ENCODE measurements at regions not wholly inside any gene's neighbourhood (a gene's known extent, or its start where the extent isn't known, plus 50 kb on each side); places are given as distances from the start of the nearest gene placed in this dataset.

DNA sequence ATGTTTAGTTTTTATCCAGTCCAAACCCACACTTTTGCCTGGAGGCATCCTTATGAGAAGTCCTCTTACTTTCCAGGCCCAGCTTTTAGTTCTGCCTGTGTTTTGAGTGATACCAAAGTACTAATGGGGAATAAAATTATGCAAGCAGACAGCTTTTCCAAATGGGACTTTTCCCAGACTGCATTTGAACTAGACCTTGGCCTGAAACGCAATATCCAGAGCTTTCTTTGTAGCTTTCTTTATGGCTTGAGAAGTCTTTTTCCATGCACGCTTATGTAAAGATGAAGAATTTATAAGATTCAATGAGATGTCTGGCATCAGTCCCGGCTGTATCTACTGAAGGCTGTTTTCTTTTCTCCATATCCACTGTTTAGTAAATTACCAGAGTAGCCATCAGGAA, 236.6 kb upstream of the RAB4A start:
- in situ Hi-C loops (cut with MboI; ENCODE audit: low pct_ligation_motif_present in 1 of 4, low pct_unique_long_range_greater_than_20kb in 1 of 4, low sequenced_read_pairs in 3 of 4): no loop called here
- DNase-seq: no peak
- H3K27me3 ChIP-seq: no peaks in the 10 kb centered on the region
- H3K4me1 ChIP-seq: no peaks in the 10 kb centered on the region
- no peak overlapping the region for H3K4me3 ChIP-seq
- 70 to 71% methylated on average over 3 of the region's 3 CpGs for WGBS, 2 donors (ENCODE audit: low coverage in 1 of 2)
- intact Hi-C loops (cut with DNase I; ENCODE audit: low total_unique reads): no loop called here
- TF ChIP-seq POLR2AphosphoS5 (IDR thresholded peaks at IDR 0.05) (no peak), EP300 (IDR thresholded peaks at IDR 0.05; ENCODE audit: low read depth) (no peak), POLR2A (IDR thresholded peaks at IDR 0.05) (no peak)
- TF ChIP-seq, protein P1, sequence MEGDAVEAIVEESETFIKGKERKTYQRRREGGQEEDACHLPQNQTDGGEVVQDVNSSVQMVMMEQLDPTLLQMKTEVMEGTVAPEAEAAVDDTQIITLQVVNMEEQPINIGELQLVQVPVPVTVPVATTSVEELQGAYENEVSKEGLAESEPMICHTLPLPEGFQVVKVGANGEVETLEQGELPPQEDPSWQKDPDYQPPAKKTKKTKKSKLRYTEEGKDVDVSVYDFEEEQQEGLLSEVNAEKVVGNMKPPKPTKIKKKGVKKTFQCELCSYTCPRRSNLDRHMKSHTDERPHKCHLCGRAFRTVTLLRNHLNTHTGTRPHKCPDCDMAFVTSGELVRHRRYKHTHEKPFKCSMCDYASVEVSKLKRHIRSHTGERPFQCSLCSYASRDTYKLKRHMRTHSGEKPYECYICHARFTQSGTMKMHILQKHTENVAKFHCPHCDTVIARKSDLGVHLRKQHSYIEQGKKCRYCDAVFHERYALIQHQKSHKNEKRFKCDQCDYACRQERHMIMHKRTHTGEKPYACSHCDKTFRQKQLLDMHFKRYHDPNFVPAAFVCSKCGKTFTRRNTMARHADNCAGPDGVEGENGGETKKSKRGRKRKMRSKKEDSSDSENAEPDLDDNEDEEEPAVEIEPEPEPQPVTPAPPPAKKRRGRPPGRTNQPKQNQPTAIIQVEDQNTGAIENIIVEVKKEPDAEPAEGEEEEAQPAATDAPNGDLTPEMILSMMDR (IDR thresholded peaks at IDR 0.05): no peak
- no peaks in the 10 kb centered on the region for H3K9me3 ChIP-seq
- no peaks in the 10 kb centered on the region for H3K36me3 ChIP-seq
- no peak overlapping the region for H3K27ac ChIP-seq

DNA sequence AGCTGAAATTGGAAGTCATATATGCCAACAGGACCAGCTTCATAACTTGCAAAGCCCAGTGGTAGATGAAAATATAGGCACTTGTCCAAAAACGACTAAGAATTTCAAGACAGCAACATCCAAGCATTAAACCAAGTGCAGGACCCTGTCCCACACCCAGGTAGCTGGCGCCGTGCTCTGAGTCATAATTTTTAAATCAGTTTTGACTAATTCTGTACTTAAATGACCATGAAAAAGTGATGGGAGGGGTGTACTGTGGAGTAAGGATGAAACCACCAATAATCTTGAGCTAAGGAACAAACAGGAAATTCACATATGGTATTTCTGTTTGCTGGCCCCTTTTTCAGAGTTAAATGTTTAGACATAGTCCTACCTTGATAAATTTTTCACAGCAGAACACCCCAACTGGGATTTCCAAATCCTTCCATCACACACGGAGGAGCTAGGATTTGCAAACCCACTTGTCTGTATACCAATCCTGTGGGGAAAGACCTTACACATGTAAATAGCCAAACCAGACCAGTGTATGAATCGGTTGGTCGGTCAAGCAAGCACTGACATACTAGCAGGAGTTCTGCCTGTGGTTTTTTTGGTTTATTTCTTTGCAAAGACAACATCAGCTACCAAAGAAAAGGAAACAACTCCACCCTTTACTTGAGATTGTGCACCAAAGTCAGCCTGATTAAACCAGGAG, 235.7 kb upstream of the RAB4A start:
- no peak for DNase-seq
- 59 to 69% methylated on average over 2 to 6 of the region's 6 CpGs for WGBS, 2 donors (ENCODE audit: low coverage in 1 of 2)
- H3K9me3 ChIP-seq: no peaks in the 10 kb centered on the region
- H3K27ac ChIP-seq: no peak overlapping the region
- no peaks in the 10 kb centered on the region for H3K4me1 ChIP-seq
- intact Hi-C loops (cut with DNase I; ENCODE audit: low total_unique reads): no loop called here
- no peak for TF ChIP-seq POLR2AphosphoS5 (IDR thresholded peaks at IDR 0.05)
- no peak for TF ChIP-seq EP300 (IDR thresholded peaks at IDR 0.05; ENCODE audit: low read depth)
- TF ChIP-seq POLR2A (IDR thresholded peaks at IDR 0.05): no peak
- TF ChIP-seq, protein P1 (IDR thresholded peaks at IDR 0.05): no peak
- H3K27me3 ChIP-seq: no peaks in the 10 kb centered on the region
- H3K36me3 ChIP-seq: no peaks in the 10 kb centered on the region
- H3K4me3 ChIP-seq: no peak overlapping the region
- in situ Hi-C loops (cut with MboI; ENCODE audit: low pct_ligation_motif_present in 1 of 4, low pct_unique_long_range_greater_than_20kb in 1 of 4, low sequenced_read_pairs in 3 of 4): no loop called here

DNA sequence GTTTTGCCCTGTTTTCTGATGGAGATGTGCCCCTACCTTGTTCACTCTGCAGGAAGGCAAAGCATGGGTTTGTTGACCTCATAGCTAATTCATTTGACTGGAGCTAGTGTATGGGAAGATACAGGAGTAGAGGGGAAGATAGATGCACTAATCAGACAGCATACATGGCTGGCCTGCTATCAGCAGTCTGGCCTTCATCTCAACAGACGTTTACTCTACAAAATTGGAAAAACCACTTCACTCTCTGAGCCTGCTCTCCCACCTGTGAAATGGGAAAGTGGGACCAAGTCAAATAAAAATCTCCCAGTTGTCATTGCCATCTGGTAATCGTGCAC, 235.2 kb upstream of the RAB4A start:
- no peaks in the 10 kb centered on the region for H3K36me3 ChIP-seq
- intact Hi-C loops (cut with DNase I; ENCODE audit: low total_unique reads) (no loop called here), in situ Hi-C loops (cut with MboI; ENCODE audit: low pct_ligation_motif_present in 1 of 4, low pct_unique_long_range_greater_than_20kb in 1 of 4, low sequenced_read_pairs in 3 of 4) (no loop called here)
- no peaks in the 10 kb centered on the region for H3K9me3 ChIP-seq
- WGBS, 2 donors (ENCODE audit: low coverage in 1 of 2): 80 to 83% methylated on average over 1 to 2 of the region's 2 CpGs
- no peak for DNase-seq
- no peaks in the 10 kb centered on the region for H3K4me1 ChIP-seq
- H3K27me3 ChIP-seq: no peaks in the 10 kb centered on the region
- TF ChIP-seq EP300 (IDR thresholded peaks at IDR 0.05; ENCODE audit: low read depth): no peak
- TF ChIP-seq, protein P1 (IDR thresholded peaks at IDR 0.05): no peak
- TF ChIP-seq POLR2A (IDR thresholded peaks at IDR 0.05): no peak
- no peak for TF ChIP-seq POLR2AphosphoS5 (IDR thresholded peaks at IDR 0.05)
- H3K4me3 ChIP-seq: no peak overlapping the region
- H3K27ac ChIP-seq: no peak overlapping the region

DNA sequence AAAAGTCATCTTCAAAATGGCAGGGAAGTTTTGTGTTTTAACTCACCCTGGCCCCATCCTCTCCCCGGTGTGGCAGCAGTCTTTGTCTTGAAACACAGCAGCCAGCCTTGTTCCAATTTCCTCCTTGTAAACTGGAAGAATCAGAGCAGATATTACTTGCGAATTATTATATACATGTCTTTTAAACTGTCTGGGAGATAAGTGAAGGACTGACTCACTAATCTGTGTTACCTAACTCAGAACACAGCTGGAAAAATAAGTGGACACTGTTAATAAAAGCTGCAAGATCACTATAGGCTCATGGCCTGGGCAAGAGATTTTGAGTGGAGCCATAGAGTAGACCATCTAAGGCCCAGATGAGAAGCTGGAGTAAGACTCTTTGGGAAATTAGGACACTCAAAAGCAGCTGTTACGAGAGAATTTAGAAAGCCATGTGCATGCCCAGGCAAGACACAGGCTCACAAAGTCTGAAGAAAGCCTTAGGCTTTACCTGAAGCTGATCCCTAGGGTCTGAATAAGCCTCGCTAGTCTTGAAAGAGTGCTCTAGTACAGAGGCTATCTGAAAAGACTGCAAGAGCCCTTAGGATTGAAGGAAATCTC, 233.0 kb upstream of the RAB4A start:
- TF ChIP-seq POLR2AphosphoS5 (IDR thresholded peaks at IDR 0.05) (no peak), POLR2A (IDR thresholded peaks at IDR 0.05) (no peak), EP300 (IDR thresholded peaks at IDR 0.05; ENCODE audit: low read depth) (no peak)
- TF ChIP-seq, protein P1 (IDR thresholded peaks at IDR 0.05): no peak

More for the DNA sequence above, 233.0 kb upstream of the RAB4A start:
- H3K9me3 ChIP-seq: no peaks in the 10 kb centered on the region
- DNase-seq: no peak
- intact Hi-C loops (cut with DNase I; ENCODE audit: low total_unique reads): no loop called here
- H3K27me3 ChIP-seq: no peaks in the 10 kb centered on the region
- H3K4me3 ChIP-seq: no peak overlapping the region
- no peaks in the 10 kb centered on the region for H3K36me3 ChIP-seq
- no peak overlapping the region for H3K27ac ChIP-seq
- 83 to 88% methylated on average over 1 to 4 of the region's 4 CpGs for WGBS, 2 donors (ENCODE audit: low coverage in 1 of 2)
- H3K4me1 ChIP-seq: no peaks in the 10 kb centered on the region
- in situ Hi-C loops (cut with MboI; ENCODE audit: low pct_ligation_motif_present in 1 of 4, low pct_unique_long_range_greater_than_20kb in 1 of 4, low sequenced_read_pairs in 3 of 4): no loop called here
